C4-2B (cell line): ENCODE measurements at regions not wholly inside any gene's neighbourhood (a gene's known extent, or its start where the extent isn't known, plus 50 kb on each side); places are given as distances from the start of the nearest gene placed in this dataset.

Experiments
- ZFX ChIP-seq: fragments of 450-650 bp; IDR thresholded peaks from 2 replicates; pipeline ENCODE4 v1.6.1; 2017
- TF ChIP-seq, protein P1 (sequence below): fragments of 450-650 bp; conservative IDR thresholded peaks from 2 replicates; pipeline ENCODE4 v1.5.1; 2017; ENCODE audit warnings: mild to moderate bottlenecking

DNA sequence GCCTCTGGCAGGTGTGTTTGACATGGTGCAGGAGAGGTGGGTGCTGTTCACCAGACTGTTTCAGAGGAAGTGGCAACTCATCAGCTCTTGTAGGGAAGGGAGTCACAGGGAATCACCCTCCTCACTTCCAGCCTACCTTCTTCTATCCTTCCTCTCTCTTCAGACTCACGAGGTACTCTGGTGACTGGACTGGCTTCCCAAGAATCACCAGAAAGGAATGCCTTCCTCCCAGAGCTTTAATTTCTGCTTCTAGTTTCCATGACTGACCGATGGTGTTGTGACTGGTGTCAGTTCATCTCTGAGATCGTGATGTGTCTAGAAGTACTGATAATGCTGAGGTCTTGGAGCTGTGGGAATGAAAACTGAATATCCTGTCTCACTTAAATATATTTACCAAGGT lies 247.3 kb downstream of the KCTD12 start:
- TF ChIP-seq ZFX, result no peak
- TF ChIP-seq, protein P1, sequence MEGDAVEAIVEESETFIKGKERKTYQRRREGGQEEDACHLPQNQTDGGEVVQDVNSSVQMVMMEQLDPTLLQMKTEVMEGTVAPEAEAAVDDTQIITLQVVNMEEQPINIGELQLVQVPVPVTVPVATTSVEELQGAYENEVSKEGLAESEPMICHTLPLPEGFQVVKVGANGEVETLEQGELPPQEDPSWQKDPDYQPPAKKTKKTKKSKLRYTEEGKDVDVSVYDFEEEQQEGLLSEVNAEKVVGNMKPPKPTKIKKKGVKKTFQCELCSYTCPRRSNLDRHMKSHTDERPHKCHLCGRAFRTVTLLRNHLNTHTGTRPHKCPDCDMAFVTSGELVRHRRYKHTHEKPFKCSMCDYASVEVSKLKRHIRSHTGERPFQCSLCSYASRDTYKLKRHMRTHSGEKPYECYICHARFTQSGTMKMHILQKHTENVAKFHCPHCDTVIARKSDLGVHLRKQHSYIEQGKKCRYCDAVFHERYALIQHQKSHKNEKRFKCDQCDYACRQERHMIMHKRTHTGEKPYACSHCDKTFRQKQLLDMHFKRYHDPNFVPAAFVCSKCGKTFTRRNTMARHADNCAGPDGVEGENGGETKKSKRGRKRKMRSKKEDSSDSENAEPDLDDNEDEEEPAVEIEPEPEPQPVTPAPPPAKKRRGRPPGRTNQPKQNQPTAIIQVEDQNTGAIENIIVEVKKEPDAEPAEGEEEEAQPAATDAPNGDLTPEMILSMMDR, result no peak
